ENCODE measurements at regions not wholly inside any gene's neighbourhood (a gene's known extent, or its start where the extent isn't known, plus 50 kb on each side); places are given as distances from the start of the nearest gene placed in this dataset.

DNA sequence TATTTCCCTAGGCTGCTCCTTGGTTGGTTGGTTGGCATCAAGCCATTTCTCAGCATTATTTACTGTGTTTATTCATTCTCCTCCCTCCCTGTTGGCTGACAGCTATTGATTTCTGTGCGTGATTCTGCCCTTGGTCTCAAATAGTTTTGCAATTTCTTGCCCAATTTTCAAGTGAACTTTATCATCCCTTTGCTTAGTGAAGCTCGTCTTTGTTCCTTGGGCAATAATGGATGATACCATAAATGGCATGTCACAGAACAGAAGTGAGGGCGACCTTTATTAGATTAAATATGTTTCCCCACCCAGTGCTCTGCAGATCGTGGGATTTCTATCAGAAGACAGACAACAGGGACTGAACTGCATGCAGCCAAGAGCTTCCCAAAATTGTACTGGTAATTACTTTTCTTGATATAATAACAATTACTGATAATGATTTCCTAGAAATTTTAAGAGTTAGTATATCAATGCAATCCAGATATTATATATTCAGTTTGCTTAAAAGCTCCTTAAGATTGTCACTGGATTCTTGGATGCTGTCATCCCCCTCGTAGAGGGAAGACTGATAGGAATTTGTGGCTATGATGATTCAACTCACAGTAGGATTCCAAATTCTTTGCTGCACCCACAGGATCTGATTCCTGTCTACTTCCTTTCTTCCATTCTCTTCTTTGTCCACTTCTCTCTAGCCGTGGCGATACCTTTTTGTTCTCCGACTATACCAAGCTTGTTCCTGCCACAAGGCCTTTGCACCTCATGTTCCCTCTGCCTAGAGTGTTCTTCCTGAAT is 122.1 kb upstream of the KAZN start:
- TF ChIP-seq EZH2 (IDR thresholded peaks at IDR 0.05; ENCODE audit: low read length, unreplicated experiment): no peak
- TF ChIP-seq, protein P1, sequence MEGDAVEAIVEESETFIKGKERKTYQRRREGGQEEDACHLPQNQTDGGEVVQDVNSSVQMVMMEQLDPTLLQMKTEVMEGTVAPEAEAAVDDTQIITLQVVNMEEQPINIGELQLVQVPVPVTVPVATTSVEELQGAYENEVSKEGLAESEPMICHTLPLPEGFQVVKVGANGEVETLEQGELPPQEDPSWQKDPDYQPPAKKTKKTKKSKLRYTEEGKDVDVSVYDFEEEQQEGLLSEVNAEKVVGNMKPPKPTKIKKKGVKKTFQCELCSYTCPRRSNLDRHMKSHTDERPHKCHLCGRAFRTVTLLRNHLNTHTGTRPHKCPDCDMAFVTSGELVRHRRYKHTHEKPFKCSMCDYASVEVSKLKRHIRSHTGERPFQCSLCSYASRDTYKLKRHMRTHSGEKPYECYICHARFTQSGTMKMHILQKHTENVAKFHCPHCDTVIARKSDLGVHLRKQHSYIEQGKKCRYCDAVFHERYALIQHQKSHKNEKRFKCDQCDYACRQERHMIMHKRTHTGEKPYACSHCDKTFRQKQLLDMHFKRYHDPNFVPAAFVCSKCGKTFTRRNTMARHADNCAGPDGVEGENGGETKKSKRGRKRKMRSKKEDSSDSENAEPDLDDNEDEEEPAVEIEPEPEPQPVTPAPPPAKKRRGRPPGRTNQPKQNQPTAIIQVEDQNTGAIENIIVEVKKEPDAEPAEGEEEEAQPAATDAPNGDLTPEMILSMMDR (conservative IDR thresholded peaks at IDR 0.05; ENCODE audit: low read depth, low read length): no peak
- no peak for TF ChIP-seq EZH2phosphoT487 (IDR thresholded peaks at IDR 0.05; ENCODE audit: borderline replicate concordance, low read length)
